SK-N-MC (cell line): ENCODE measurements at regions not wholly inside any gene's neighbourhood (a gene's known extent, or its start where the extent isn't known, plus 50 kb on each side); places are given as distances from the start of the nearest gene placed in this dataset.

Experiments used
- EZH2 ChIP-seq: fragments of 200-600 bp; sonication (generic); IDR thresholded peaks from one replicate; pipeline ENCODE4 v1.6.1; 2017; ENCODE audit warnings: antibody characterized with exemption
- FOXP2 ChIP-seq: optimal IDR thresholded peaks from 2 replicates; pipeline ENCODE3; 2011; ENCODE audit warnings: mild to moderate bottlenecking, moderate library complexity; ENCODE audit not compliant: insufficient read depth; ENCODE audit errors: extremely low read length, control extremely low read depth
- POLR2AphosphoS5 ChIP-seq: IDR thresholded peaks from 2 replicates; pipeline ENCODE4 v1.6.1; 2012; ENCODE audit warnings: mild to moderate bottlenecking, low read depth, low read length, borderline replicate concordance

- TF ChIP-seq POLR2AphosphoS5 = no peak
- TF ChIP-seq EZH2 = no peak
- TF ChIP-seq FOXP2 = no peak
Observed at GRCh38 chr5:42274913-42275312, 148.3 kb upstream of the GHR start.
